ENCODE measurements at regions not wholly inside any gene's neighbourhood (a gene's known extent, or its start where the extent isn't known, plus 50 kb on each side); places are given as distances from the start of the nearest gene placed in this dataset.

DNA sequence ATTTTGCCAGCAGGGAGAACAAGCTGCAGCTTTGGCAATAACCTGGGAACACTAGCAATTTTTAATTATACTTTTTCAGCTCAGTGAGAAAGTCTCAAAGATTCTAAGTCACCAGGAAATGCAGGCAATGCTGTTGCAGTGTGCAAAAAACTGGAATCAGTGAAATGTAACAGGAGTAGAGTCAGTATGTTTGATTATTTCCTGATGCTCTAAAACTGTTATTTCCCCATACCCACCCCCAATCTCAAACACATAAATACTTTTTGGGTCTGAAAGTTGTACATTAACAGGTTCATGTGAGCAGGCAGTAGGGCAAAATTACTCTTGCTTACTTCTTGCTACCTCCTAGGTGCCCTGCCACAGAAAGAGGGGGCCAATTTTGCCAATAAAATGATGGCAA is 65.4 kb upstream of the BEND6 start:
- no peak for ATAC-seq
- POLR2A ChIA-PET: no interaction called here
- Histone ChIP-seq H2AFZ (ENCODE audit: low read length) (no peak overlapping the region), H3K27me3 (ENCODE audit: control insufficient read depth in 1 of 2, insufficient read depth in 2 of 2, low read length in 2 of 2) (no peaks in the 10 kb centered on the region), H3K27ac (ENCODE audit: extremely low read length, insufficient read depth, low read length) (no peak overlapping the region), H3K4me3 (replicated peaks in 1 of 3; ENCODE audit: insufficient read depth in 1 of 3, low read depth in 2 of 3, low read length in 3 of 3) (no peak overlapping the region), H3K4me2 (ENCODE audit: low read depth, low read length) (no peak overlapping the region), H4K20me1 (ENCODE audit: insufficient read depth, low read length) (no peaks in the 10 kb centered on the region), H3K36me3 (replicated peaks in 1 of 2; ENCODE audit: control insufficient read depth in 1 of 2, insufficient read depth in 2 of 2, low read length in 2 of 2) (no peaks in the 10 kb centered on the region), H3K79me2 (ENCODE audit: insufficient read depth, low read length) (no peaks in the 10 kb centered on the region), H3K9me3 (ENCODE audit: low read length) (no peaks in the 10 kb centered on the region), H3K9ac (ENCODE audit: insufficient read depth, low read depth, low read length) (no peak overlapping the region), H3K4me1 (ENCODE audit: insufficient read depth, low read length) (peaks cover 15% of the 10 kb centered on the region)
- TF ChIP-seq KAT8 (CRISPR knock-in tag; IDR thresholded peaks at IDR 0.05) (no peak), ZNF501 (CRISPR knock-in tag; IDR thresholded peaks at IDR 0.05) (no peak), RELA (CRISPR knock-in tag; IDR thresholded peaks at IDR 0.05) (no peak), ARNTL (CRISPR knock-in tag; IDR thresholded peaks at IDR 0.05) (no peak)
- TF ChIP-seq, protein P1, sequence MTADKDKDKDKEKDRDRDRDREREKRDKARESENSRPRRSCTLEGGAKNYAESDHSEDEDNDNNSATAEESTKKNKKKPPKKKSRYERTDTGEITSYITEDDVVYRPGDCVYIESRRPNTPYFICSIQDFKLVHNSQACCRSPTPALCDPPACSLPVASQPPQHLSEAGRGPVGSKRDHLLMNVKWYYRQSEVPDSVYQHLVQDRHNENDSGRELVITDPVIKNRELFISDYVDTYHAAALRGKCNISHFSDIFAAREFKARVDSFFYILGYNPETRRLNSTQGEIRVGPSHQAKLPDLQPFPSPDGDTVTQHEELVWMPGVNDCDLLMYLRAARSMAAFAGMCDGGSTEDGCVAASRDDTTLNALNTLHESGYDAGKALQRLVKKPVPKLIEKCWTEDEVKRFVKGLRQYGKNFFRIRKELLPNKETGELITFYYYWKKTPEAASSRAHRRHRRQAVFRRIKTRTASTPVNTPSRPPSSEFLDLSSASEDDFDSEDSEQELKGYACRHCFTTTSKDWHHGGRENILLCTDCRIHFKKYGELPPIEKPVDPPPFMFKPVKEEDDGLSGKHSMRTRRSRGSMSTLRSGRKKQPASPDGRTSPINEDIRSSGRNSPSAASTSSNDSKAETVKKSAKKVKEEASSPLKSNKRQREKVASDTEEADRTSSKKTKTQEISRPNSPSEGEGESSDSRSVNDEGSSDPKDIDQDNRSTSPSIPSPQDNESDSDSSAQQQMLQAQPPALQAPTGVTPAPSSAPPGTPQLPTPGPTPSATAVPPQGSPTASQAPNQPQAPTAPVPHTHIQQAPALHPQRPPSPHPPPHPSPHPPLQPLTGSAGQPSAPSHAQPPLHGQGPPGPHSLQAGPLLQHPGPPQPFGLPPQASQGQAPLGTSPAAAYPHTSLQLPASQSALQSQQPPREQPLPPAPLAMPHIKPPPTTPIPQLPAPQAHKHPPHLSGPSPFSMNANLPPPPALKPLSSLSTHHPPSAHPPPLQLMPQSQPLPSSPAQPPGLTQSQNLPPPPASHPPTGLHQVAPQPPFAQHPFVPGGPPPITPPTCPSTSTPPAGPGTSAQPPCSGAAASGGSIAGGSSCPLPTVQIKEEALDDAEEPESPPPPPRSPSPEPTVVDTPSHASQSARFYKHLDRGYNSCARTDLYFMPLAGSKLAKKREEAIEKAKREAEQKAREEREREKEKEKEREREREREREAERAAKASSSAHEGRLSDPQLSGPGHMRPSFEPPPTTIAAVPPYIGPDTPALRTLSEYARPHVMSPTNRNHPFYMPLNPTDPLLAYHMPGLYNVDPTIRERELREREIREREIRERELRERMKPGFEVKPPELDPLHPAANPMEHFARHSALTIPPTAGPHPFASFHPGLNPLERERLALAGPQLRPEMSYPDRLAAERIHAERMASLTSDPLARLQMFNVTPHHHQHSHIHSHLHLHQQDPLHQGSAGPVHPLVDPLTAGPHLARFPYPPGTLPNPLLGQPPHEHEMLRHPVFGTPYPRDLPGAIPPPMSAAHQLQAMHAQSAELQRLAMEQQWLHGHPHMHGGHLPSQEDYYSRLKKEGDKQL (CRISPR knock-in tag; IDR thresholded peaks at IDR 0.05; ENCODE audit: low read depth): no peak
- in situ Hi-C loops (cut with HindIII; ENCODE audit: extremely low pct_ligation_motif_present, low pct_unique_long_range_greater_than_20kb): no loop called here
- DNase-seq (ENCODE audit: low spot score): no peak
- no TSS peak for BruUV-seq (replicated peaks)
- CTCF ChIA-PET (ENCODE audit: low intra/inter-chr PET ratio, low total read pairs): no interaction called here
- FAIRE-seq: no peak
- intact Hi-C loops (cut with micrococcal nuclease; ENCODE audit: unreplicated experiment): no loop called here

All from HepG2 (cell line).